ENCODE measurements at regions not wholly inside any gene's neighbourhood (a gene's known extent, or its start where the extent isn't known, plus 50 kb on each side); places are given as distances from the start of the nearest gene placed in this dataset.

GRCh38 chr3:66629982-66630368 lies 129.2 kb upstream of the LRIG1 start:
- TF ChIP-seq CTCF (conservative IDR thresholded peaks at IDR 0.05) = no peak
- TF ChIP-seq EZH2 (IDR thresholded peaks at IDR 0.05; ENCODE audit: low read depth) = no peak
